Spleen (tissue), 7 donors: ENCODE measurements at regions not wholly inside any gene's neighbourhood (a gene's known extent, or its start where the extent isn't known, plus 50 kb on each side); places are given as distances from the start of the nearest gene placed in this dataset.

Source experiments
- POLR2A ChIP-seq, 3 donors: fragments of 450-650 bp; IDR thresholded peaks; one replicate each; pipeline ENCODE4 v1.5.1; 2017; ENCODE audit warnings: antibody characterized with exemption in 3 of 3, mild to moderate bottlenecking in 1 of 3
- TF ChIP-seq, protein P1 (sequence below), 11 experiments: fragments of 200-600 bp in 7 of 11; fragments of 450-650 bp in 4 of 11; sonication (generic) in 4 of 11; IDR thresholded peaks in 8 of 11; conservative IDR thresholded peaks in 3 of 11; 1 replicate in 7 of 11; 2 replicates in 4 of 11; pipeline versions ENCODE4 v1.4.0 to v1.8.0; 2016 to 2021; ENCODE audit warnings: antibody characterized with exemption in 11 of 11, inconsistent platforms in 4 of 11, mild to moderate bottlenecking in 1 of 11
- donor health status: DM: no; HTN: no; CAD: no; lungs with moderate emphysema.
- donor health status: DM: no; HTN: no; CAD: no.
- donor health status: DM: no; HTN: no; CAD: no.

DNA sequence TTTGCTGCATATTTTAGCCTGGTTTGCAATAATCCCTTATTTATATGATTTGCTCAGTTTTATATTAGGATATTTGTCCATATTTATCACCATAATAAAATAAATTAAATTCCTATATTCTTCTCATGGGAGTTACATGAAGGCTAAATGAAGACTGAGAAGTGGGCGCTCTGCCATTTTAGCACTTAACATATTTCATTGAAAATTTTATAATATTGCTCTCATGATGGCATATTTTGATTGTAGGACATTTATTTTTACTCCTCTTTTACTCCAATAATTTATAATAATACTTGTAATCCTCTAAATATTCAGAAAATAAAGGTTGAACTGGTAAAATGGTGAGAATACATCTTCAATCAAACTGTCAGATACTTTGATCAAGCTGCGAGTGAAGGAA, 99.8 kb upstream of the SEMA3A start:
- TF ChIP-seq POLR2A (IDR thresholded peaks at IDR 0.05): no peak
- TF ChIP-seq, protein P1, sequence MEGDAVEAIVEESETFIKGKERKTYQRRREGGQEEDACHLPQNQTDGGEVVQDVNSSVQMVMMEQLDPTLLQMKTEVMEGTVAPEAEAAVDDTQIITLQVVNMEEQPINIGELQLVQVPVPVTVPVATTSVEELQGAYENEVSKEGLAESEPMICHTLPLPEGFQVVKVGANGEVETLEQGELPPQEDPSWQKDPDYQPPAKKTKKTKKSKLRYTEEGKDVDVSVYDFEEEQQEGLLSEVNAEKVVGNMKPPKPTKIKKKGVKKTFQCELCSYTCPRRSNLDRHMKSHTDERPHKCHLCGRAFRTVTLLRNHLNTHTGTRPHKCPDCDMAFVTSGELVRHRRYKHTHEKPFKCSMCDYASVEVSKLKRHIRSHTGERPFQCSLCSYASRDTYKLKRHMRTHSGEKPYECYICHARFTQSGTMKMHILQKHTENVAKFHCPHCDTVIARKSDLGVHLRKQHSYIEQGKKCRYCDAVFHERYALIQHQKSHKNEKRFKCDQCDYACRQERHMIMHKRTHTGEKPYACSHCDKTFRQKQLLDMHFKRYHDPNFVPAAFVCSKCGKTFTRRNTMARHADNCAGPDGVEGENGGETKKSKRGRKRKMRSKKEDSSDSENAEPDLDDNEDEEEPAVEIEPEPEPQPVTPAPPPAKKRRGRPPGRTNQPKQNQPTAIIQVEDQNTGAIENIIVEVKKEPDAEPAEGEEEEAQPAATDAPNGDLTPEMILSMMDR (IDR thresholded peaks at IDR 0.05 in 8 of 11, conservative IDR thresholded peaks at IDR 0.05 in 3 of 11): no peak
